GM12878 (cell line): ENCODE measurements at regions not wholly inside any gene's neighbourhood (a gene's known extent, or its start where the extent isn't known, plus 50 kb on each side); places are given as distances from the start of the nearest gene placed in this dataset.

ENCODE experiments used
- ATAC-seq: fragments of 200-7000 bp; cut with Tn5 transposase; 3 replicates; pipeline ENCODE4 v1.9.1; 2020; ENCODE audit warnings: mild to moderate bottlenecking, moderate library complexity
- BruUV-seq: library from RNA; stranded (reverse); fragments of 400-500 nt; replicated peaks from 2 replicates; lab custom pipeline; 2021; lab: Mats Ljungman, UMichigan
- CTCF ChIA-PET: fragments of 300-600 bp; sonication (Branson Sonifier 250); formaldehyde crosslinking; extraction: SDS; loops from one replicate; lab custom pipeline; 2021; ENCODE audit warnings: inconsistent platforms; lab: Yijun Ruan, JAX
- POLR2A ChIA-PET: fragments of 350-600 bp; formaldehyde crosslinking; extraction: SDS; loops from one replicate; lab custom pipeline; 2021; ENCODE audit warnings: inconsistent platforms; lab: Charles Lee
- RAD21 ChIA-PET: fragments of 300-600 bp; sonication (Branson Sonifier 250); formaldehyde crosslinking; loops from one replicate; lab custom pipeline; 2023; ENCODE audit warnings: antibody characterized with exemption; ENCODE audit not compliant: unreplicated experiment; lab: Charles Lee
- SMC1A ChIA-PET: fragments of 300-600 bp; sonication (Branson Sonifier 250); formaldehyde crosslinking; loops from one replicate; lab custom pipeline; 2023; ENCODE audit not compliant: unreplicated experiment, uncharacterized antibody; lab: Charles Lee
- DNase-seq: peaks from one replicate; pipeline ENCODE4 v3.0.0-alpha.2; 2011; ENCODE audit warnings: low read depth, low spot score
- FAIRE-seq: peaks from 3 replicates; lab custom pipeline; 2011; peaks lifted over from hg19 to GRCh38; lab: Jason Lieb, UNC
- H2AFZ ChIP-seq: 2 replicates; pipeline ENCODE4 v1.6.0; 2011; ENCODE audit warnings: low read depth, low read length, control low read depth; ENCODE audit not compliant: control insufficient read depth
- H3K27ac ChIP-seq: 2 replicates; pipeline ENCODE4 v1.5.1; 2011; ENCODE audit warnings: control low read depth; ENCODE audit not compliant: control insufficient read depth, insufficient read depth
- H3K27me3 ChIP-seq, 2 experiments: replicated peaks in 1 of 2; 2 replicates each; pipeline versions ENCODE4 v1.6.0 to v1.6.1; 2011; ENCODE audit warnings: low read length in 1 of 2; ENCODE audit not compliant: control insufficient read depth in 2 of 2, insufficient read depth in 2 of 2
- H3K36me3 ChIP-seq, 2 experiments: 2 replicates each; pipeline ENCODE4 v1.5.1; 2011; ENCODE audit warnings: low read length in 1 of 2; ENCODE audit not compliant: control insufficient read depth in 2 of 2, insufficient read depth in 2 of 2
- H3K4me1 ChIP-seq: 2 replicates; pipeline ENCODE4 v1.6.1; 2011; ENCODE audit warnings: mild to moderate bottlenecking, low read length, moderate library complexity, mixed read lengths; ENCODE audit not compliant: control insufficient read depth, insufficient read depth
- H3K4me2 ChIP-seq: 2 replicates; pipeline ENCODE4 v1.6.0; 2011; ENCODE audit warnings: control low read depth; ENCODE audit not compliant: control insufficient read depth, insufficient read depth
- H3K4me3 ChIP-seq: fragments of 200-600 bp; sonication (generic); 2 replicates; pipeline ENCODE4 v1.5.1; 2016
- H3K79me2 ChIP-seq: 2 replicates; pipeline ENCODE4 v1.6.0; 2011; ENCODE audit warnings: low read length; ENCODE audit not compliant: control insufficient read depth, insufficient read depth
- H3K9ac ChIP-seq: 2 replicates; pipeline ENCODE4 v1.8.0; 2011; ENCODE audit warnings: low read length, control low read depth, mixed read lengths; ENCODE audit not compliant: control insufficient read depth, insufficient read depth
- H3K9me3 ChIP-seq: replicated peaks from 3 replicates; pipeline ENCODE4 v1.5.1; 2011; ENCODE audit warnings: mild to moderate bottlenecking, low read length; ENCODE audit not compliant: control insufficient read depth, insufficient read depth
- H4K20me1 ChIP-seq: 2 replicates; pipeline ENCODE4 v1.6.0; 2011; ENCODE audit not compliant: control insufficient read depth, insufficient read depth
- CREM ChIP-seq: IDR thresholded peaks from 2 replicates; pipeline ENCODE4 v1.6.1; 2014; ENCODE audit warnings: antibody characterized with exemption, low read depth
- ETV6 ChIP-seq, 2 experiments: fragments of 450-650 bp in 1 of 2; IDR thresholded peaks in 1 of 2; conservative IDR thresholded peaks in 1 of 2; 2 replicates each; pipeline ENCODE4 v1.6.1; 2014; ENCODE audit warnings: antibody characterized with exemption in 1 of 2, borderline replicate concordance in 1 of 2, low read depth in 1 of 2, mild to moderate bottlenecking in 1 of 2, moderate library complexity in 1 of 2
- ZNF592 ChIP-seq: fragments of 450-650 bp; IDR thresholded peaks from 2 replicates; pipeline ENCODE4 v1.6.1; 2017; ENCODE audit warnings: mild to moderate bottlenecking, moderate library complexity
- WGBS: methylation state at CpG from one replicate; pipeline ENCODE4 v1.1.6; 2016; ENCODE audit warnings: low lambda C conversion rate; ENCODE audit not compliant: insufficient replicate concordance, insufficient coverage; ENCODE audit errors: missing lambda C conversion rate; 5-methylcytosine and 5-hydroxymethylcytosine counted together
- in situ Hi-C: fragments of 300-500 bp; cut with MboI; formaldehyde crosslinking; loops from 9 replicates; pipeline ENCODE4 v1.14.3; 2018; ENCODE audit warnings: mixed read lengths
- intact Hi-C: fragments of 100-400 bp; cut with micrococcal nuclease; formaldehyde crosslinking; loops from one replicate; pipeline ENCODE4 v1.14.2; 2022; ENCODE audit not compliant: unreplicated experiment

- H3K4me1 ChIP-seq = no peaks in the 10 kb centered on the region
- ATAC-seq = no peak
- H3K36me3 ChIP-seq = no peaks in the 10 kb centered on the region
- no peak overlapping the region for H3K9ac ChIP-seq
- no peak overlapping the region for H3K4me3 ChIP-seq
- ChIA-PET POLR2A (no interaction called here), CTCF (interaction anchor here (0.8 to 1.2 kb wide), 2 partner anchors 15 to 911 kb away, joined by 3 read pairs; no protein-coding TSS in a partner anchor), SMC1A (interaction anchor here (1.7 kb wide), 1 partner anchor 13 kb away, joined by 6 read pairs; no protein-coding TSS in a partner anchor), RAD21 (no interaction called here)
- intact Hi-C loops = loop anchor here (10.0 kb wide), 1 partner anchor 725 kb away; no protein-coding TSS in a partner anchor
- H4K20me1 ChIP-seq = no peaks in the 10 kb centered on the region
- no peaks in the 10 kb centered on the region; the same call in 2 of the 3 replicates for H3K9me3 ChIP-seq
- TF ChIP-seq CREM (no peak), ZNF592 (no peak), ETV6 (conservative IDR thresholded peaks at IDR 0.05 in 1 of 2, IDR thresholded peaks at IDR 0.05 in 1 of 2; ENCODE audit: borderline replicate concordance in 1 of 2, low read depth in 1 of 2) (no peak)
- no peak for FAIRE-seq
- H2AFZ ChIP-seq = no peak overlapping the region
- BruUV-seq = no TSS peak
- no peak overlapping the region for H3K27ac ChIP-seq
- no peaks in the 10 kb centered on the region for H3K79me2 ChIP-seq
- no peak overlapping the region for H3K4me2 ChIP-seq
- DNase-seq = no peak
- WGBS = 52% methylated on average over 17 of the region's 17 CpGs
- in situ Hi-C loops = no loop called here
- H3K27me3 ChIP-seq = no peaks in the 10 kb centered on the region
These were observed 373.4 kb downstream of the THBS2 start for GRCh38 chr6:168880271-168880670.
